ENCODE measurements at regions not wholly inside any gene's neighbourhood (a gene's known extent, or its start where the extent isn't known, plus 50 kb on each side); places are given as distances from the start of the nearest gene placed in this dataset.

GRCh38 chr7:25854059-25854458 is 297.9 kb upstream of the NFE2L3 start:
- DNase-seq = no peak

GRCh38 chr7:25854608-25855497 is 297.1 kb upstream of the NFE2L3 start:
- DNase-seq = no peak

DNA sequence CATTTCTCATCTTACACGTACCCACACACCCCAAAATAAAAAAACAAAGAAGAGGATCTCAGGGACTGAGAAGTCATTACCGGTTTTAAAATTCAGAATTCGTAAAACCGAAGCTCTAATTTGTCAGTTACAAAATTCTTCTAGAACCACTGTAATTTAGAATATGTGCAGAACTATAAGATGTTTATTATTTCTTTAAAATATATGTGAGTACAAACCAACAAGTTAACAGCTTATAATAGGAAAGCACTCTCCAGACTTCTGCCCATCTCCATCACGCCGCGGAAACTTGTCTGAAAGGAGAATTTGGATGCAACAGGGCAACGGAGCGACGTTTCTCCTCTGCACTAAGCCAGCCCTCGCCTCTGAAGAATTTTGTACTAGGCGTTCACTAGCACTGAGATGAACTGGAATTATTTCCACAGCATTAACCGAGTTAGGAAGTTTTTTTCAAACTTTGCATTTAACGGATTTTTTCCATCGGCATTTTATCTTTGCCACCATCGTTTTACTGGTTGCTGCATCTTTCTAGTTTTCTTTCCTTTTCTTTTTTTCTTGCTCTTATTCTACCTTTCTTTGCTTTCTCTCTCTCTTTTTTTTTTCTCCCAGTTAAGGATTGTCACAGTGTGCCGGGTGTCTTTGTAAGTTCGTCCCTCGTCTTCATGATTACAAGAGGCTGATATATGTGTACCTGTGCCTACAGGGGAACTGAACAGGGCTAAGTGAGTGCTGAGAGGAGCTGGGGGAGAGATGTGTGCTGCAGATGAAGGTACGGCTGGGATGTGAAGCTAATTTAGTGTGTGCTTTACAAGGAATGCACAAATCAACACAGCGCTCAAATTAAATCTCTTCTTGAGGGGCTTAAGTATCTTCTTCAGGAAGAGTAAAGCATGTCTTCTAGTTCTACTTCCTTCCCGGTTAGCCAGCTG is 295.9 kb upstream of the NFE2L3 start:
- no peak for DNase-seq

DNA sequence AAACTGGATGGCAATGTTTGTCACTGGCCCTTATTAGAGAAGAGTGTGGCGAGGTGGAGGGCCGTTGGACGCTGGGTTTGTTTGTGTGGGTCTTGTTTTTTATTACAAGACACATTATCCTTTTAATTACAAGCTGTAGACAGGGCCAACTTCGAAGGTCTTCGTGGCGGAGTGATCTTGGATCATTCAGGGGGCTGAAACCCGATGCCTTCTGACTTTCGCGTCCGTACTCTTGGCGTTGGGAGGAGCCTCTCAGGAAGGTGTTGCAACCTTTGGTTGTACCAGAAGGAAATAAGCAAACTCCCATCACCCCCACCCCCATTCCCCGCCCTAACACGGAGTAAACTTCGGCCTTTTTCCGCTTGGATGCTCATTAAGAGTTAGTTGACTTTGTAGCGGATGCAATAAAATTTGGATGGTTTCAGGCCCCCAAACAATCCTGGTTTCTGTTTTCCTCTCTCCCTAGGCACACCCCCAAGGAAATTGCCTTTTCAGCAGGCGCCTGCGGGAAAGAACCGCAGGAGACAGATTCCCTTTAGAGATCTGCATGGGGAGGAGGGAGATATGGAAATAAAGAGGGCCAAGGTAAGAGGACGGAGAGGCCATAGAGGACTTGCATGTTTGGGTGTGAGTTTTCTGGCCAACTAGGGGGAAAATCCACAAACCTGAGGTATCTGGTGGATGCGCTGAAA is 294.5 kb upstream of the NFE2L3 start:
- DNase-seq = no peak

DNA sequence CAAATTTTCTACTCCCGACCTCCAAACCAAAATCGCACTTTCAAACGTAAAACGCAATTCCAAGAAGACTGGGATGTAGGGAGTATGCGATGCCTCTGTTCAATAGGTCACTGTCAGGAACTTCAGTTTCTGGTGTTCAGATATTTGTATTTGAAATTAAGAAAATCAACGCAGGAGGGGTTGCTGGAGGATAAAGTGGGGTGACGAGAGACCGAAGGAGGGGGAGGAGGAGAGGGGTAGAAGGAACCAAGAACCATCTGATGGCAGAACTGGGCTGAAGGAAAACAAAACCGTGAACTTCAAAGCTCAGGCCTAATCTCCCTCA is 293.8 kb upstream of the NFE2L3 start:
- no peak for DNase-seq

DNA sequence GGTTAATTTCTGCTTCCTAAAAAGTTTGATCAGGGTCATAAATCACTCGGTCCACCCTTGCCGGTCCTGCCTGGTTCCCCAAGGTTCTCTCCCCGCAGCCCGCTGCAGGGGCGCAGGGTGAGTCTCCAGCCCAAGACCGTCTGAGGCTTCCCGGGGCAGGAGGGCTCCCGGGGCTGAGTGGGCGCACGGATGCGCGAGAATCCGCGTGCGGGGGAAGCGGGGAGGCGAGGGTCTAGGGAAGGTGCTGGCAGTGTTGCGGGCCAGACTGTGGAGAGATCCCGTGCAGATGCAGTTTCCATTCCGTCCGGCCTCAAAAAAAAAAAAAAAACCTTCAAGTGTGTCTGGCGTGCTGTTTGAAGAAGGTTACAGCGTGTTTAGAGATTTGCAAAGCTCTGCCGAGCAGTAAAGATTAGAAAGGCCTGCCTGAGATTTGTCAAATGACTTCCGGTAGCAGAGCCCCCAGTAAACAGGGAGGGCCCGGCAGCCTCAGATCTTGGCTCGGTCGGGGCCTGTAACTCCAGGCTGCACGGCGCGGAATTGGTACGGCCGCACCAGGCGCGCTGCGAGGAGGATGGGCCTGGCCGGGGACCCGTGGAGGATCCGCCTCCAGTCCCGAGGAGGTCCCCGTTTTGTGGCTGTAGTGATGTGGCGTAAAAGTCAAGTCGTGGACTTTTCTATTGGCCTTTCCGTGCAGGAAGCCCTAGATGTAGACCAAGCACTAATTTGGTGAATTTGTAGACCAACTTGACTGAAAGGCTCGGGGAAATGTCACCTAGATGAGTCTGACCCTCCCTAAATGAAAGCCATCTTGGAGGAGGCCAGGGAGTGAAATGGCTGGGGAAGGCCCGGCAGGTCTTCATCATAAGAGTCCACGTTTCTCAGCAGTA is 293.2 kb upstream of the NFE2L3 start:
- no peak for DNase-seq

GRCh38 chr7:25859412-25860274 is 292.4 kb upstream of the NFE2L3 start:
- DNase-seq = no peak

DNA sequence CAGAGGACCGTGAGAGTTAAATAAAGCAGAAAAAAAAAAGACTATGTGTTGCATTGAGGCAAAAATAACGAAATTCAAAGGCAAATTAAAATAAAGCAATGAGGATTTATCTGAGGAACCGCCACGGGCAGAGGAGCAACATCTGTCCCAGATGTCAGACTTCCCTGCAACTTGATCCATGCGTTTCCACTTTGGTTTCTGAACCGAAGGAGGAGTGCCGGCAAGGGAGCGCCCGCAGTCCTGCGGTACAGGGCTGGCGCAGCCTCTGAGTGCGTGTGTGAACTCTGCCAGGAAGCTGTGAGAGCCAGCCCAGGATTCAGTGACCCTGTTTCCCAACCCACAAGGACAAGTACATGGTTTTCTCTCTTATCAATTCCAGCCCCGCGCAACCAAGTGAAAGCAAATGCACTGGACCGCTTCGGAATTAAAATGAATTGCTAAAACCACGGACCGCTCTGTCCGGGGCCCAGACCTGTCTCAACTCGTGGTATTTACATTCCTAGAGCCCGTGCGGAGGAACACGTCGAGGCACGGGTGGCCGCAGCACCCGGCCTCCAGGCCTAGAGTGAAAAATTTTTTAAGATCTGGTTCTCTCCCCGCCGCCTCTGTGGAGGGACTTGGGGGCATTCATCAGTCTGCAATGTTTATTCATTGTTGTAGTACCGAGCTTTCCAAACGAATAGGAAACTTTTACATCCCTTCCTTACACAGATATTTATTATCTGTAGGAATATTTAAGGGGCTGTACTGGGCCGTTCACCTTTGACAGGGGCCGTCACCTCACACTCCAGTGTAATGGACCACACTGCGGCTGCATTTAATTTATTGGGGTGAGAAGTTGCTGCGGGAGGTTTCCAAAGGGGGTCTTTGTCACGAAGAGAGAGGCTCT is 291.5 kb upstream of the NFE2L3 start:
- no peak for DNase-seq

DNA sequence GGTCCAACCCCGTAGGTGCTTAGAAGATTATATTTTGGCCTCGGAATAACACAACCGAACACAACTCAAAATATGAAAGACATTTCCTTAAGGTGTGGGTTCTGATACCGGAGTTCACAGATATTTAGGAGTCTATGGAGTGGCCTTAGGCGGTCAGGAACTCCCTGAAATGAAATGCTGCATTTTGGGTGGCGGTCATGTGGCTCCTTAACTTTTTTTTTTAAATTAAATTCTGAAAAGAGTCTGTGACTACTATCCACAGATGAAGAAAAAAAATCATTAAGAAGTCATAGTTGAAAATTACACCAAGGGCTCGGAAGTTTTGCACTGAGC is 290.9 kb upstream of the NFE2L3 start:
- DNase-seq = no peak

GRCh38 chr7:25861601-25862260 is 290.3 kb upstream of the NFE2L3 start:
- DNase-seq = no peak

DNA sequence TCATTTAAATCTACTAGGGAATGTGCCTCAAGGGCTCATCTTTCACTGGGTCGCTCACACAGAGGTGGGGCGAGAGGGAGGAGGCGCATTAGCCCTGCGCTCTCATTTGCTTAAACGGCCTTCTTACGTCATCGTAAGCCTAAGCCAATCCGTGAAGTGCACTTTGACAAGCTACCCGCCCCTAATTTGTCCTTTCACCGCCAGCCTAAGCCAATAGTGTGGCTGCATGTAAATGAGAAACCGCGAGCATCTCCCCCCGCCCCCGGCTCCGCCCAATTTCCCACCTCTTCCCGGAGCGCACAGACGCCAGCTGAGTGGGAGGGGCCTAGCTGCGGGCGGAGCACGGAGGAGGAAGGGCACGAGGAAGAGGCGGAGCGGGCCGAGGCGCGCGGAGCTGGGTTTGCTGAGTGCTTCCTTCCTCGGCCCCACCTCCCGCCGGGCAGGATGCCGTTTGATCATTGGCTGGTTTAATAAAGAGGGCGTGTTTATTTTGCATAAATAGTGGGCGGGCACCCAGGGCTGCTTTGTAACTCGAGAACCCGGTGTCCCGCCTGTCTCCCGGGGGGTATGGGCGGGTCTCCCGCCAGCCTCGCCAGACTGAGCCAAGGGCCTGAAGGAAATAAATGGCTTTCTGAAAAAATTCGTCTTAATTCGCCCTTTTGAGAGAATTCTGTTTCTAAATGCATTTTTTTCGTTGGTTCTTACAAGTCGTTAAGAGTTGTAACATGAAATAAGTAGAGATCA is 289.6 kb upstream of the NFE2L3 start:
- peak; percentile 82 to 88 for DNase-seq

GRCh38 chr7:25863005-25863728 is 288.8 kb upstream of the NFE2L3 start:
- no peak for DNase-seq

- no peak for DNase-seq
Observed at GRCh38 chr7:25863729-25864110, 288.3 kb upstream of the NFE2L3 start.

- no peak for DNase-seq
Observed at GRCh38 chr7:25864511-25864910, 287.5 kb upstream of the NFE2L3 start.

DNA sequence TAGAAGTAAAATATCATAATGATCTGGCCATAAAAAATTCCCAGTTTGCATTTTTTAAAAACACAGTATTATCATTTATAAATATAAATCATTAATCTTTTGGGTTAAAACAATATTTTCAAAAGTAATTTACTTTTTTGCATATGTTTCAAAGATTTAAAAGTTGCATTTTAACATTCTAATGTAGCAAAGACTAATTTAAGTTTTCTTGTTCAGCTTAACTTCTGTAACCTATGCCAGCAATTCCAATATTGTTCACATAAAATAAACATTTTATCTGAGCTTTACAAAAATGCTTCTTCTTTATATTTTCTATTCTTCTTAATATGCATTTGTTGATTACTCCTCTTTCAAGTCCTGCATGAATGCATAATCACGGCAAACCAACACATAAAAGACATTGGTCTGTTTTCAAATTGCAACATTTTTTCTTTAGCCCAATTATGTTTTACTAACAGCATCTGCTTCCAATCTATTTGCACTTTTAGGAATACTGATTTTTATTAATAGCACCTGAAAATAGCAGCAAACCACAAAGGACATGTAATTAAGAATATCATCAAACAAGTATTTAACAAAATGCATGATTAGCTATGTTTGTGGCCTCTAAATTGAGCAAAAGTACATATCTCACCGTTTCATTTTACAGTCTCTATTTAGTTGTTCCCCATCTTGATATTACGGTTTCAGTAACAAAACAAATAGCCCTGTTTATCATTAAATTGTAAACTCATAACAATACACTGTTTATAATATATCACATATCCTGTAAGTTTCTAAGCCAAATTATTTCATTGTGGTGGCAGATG is 286.9 kb upstream of the NFE2L3 start:
- DNase-seq = no peak

DNA sequence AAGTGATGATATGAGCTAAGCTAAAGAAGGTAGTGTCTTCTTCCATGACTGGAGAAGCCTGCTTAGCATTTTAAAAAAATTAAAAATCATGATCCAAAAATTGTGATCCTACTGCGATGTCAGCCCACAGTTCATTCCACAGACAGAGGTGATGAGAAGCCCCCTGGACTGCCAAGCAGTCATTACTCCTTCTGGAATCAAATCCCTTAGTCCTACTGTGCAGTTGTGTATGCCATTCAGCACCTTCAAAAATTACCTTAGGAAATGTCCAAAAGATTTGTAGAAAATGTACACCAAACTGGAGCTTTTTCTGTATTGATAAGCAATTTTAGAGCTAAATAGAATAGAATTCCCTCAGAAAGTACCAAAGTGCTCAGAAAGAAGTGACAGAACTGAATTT is 283.5 kb upstream of the NFE2L3 start:
- DNase-seq = no peak

DNA sequence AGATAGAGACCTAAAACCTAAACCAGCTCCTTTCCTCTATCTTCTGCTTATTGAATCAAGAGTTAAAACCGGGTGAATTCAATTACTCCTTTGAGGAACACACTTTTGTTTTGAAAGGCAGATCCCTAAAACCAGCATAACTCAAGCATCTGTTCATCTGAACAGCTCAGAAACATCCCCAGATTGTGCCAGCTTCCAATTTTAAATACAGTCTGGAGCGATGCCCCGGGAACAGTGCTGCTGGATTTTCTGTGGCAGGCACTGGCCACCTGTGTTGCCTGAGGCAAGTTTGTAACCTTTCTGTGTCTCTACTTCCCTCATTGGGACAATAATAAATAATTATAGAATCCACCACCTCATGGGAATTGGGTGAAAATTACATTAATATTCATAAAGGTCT is 281.4 kb upstream of the NFE2L3 start:
- no peak for DNase-seq

- no peak for DNase-seq
Observed at GRCh38 chr7:25876092-25876491, 275.9 kb upstream of the NFE2L3 start.

Measured in stimulated activated CD4-positive, alpha-beta T cell treated with anti-CD3 and anti-CD28 coated beads, Interleukin-2, amount 100 ng/mL, for 48 hours (primary cell).